ENCODE measurements at regions not wholly inside any gene's neighbourhood (a gene's known extent, or its start where the extent isn't known, plus 50 kb on each side); places are given as distances from the start of the nearest gene placed in this dataset.

DNA sequence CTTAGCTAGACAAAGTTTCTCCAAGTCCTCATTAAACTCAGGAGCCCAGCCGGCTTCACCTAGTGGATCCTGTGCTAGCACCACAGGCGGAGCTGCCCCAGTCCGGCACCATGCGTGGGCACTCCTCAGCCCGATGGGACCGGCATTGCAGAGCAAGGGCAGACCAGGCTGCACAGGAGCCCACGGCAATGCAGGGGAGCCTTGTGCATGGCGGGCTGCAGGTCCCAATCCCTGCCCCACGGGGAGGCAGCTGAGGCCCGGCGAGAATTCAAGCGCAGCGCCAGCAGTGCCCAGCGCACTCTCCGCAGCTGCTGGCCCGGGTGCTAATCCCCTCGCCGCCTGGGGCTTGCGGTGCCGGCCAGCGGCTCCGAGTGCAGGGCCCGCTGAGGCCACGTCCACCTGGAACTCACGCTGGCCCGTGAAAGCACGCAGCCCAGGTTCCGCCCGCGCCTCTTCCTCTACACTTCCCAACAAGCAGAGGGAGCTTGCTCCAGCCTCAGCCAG is 292.3 kb upstream of the EYS start:
- H3K27ac ChIP-seq: no peak overlapping the region
- TF ChIP-seq ZFX (IDR thresholded peaks at IDR 0.05; ENCODE audit: borderline replicate concordance): no peak
- TF ChIP-seq, protein P1, sequence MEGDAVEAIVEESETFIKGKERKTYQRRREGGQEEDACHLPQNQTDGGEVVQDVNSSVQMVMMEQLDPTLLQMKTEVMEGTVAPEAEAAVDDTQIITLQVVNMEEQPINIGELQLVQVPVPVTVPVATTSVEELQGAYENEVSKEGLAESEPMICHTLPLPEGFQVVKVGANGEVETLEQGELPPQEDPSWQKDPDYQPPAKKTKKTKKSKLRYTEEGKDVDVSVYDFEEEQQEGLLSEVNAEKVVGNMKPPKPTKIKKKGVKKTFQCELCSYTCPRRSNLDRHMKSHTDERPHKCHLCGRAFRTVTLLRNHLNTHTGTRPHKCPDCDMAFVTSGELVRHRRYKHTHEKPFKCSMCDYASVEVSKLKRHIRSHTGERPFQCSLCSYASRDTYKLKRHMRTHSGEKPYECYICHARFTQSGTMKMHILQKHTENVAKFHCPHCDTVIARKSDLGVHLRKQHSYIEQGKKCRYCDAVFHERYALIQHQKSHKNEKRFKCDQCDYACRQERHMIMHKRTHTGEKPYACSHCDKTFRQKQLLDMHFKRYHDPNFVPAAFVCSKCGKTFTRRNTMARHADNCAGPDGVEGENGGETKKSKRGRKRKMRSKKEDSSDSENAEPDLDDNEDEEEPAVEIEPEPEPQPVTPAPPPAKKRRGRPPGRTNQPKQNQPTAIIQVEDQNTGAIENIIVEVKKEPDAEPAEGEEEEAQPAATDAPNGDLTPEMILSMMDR (IDR thresholded peaks at IDR 0.05): no peak

GRCh38 chr6:65998544-65998943 is 291.5 kb upstream of the EYS start:
- TF ChIP-seq, protein P1 (IDR thresholded peaks at IDR 0.05): no peak
- TF ChIP-seq ZFX (IDR thresholded peaks at IDR 0.05; ENCODE audit: borderline replicate concordance): no peak
- H3K27ac ChIP-seq: no peak overlapping the region

DNA sequence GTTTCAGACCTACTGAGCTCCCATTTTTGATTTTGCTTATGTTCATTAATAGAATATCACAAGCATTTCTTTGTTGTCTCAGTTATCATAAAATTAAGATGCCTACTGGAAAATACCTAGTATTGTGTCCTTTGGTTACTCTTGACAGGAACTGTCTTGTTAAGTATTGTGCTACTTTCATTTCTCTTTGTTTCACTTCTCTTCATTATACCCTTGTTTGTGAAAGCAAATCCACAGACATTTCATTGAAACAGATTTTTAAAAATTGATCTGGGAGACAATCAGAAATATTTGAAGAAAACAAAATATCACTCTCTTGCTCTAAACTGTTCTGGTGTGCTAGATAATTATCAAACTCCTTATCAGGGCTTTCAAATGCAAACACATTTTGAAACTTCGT is 290.5 kb upstream of the EYS start:
- H3K27ac ChIP-seq: no peak overlapping the region
- TF ChIP-seq, protein P1 (IDR thresholded peaks at IDR 0.05): no peak
- no peak for TF ChIP-seq ZFX (IDR thresholded peaks at IDR 0.05; ENCODE audit: borderline replicate concordance)

DNA sequence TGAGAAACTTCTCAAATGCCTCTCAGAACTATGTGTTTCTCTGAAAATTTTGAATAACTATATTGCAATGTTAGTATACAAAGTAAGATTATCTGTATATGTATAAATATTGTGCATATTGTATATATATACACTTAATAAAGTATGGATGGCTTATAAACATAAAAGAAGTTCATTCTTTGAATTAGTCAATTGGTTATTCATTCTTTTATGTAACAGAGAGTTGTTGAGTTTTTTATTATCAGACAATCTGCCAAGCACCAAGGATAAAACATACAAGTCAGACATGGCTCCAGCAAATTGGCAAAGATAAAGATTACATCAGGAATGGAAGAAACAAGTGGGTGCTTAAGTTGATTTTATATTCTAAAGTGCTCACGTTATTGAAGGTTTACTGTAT is 289.1 kb upstream of the EYS start:
- H3K27ac ChIP-seq: no peak overlapping the region
- TF ChIP-seq, protein P1 (IDR thresholded peaks at IDR 0.05): no peak
- no peak for TF ChIP-seq ZFX (IDR thresholded peaks at IDR 0.05; ENCODE audit: borderline replicate concordance)

GRCh38 chr6:65989676-65990075 is 282.6 kb upstream of the EYS start:
- TF ChIP-seq, protein P1 (IDR thresholded peaks at IDR 0.05): no peak
- TF ChIP-seq ZFX (IDR thresholded peaks at IDR 0.05; ENCODE audit: borderline replicate concordance): no peak
- no peak overlapping the region for H3K27ac ChIP-seq

- H3K27ac ChIP-seq: no peak overlapping the region
- no peak for TF ChIP-seq ZFX (IDR thresholded peaks at IDR 0.05; ENCODE audit: borderline replicate concordance)
- TF ChIP-seq, protein P1 (IDR thresholded peaks at IDR 0.05): no peak
Observed at GRCh38 chr6:65988006-65988405, 281.0 kb upstream of the EYS start.

DNA sequence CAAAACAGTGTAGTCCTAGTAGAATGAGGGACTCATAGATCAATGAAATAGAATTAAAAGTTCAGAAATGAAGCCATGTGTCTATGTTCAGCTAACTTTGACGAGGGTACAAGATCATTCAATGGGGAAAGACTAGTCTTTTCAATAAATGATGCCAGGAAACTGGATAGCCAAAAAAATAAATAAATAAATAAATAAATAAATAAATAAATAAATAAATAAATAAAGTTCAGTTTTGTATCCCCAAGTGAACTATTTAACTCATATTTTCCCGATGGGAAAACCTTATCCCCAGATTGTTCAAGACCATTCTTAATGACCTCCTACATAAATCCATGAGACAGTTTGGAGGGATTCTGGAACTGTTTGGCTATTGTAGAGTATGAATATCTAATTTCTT is 277.1 kb upstream of the EYS start:
- no peak overlapping the region for H3K27ac ChIP-seq
- TF ChIP-seq ZFX (IDR thresholded peaks at IDR 0.05; ENCODE audit: borderline replicate concordance): no peak
- TF ChIP-seq, protein P1 (IDR thresholded peaks at IDR 0.05): no peak
